Adrenal gland (tissue), 5 donors: ENCODE measurements at regions not wholly inside any gene's neighbourhood (a gene's known extent, or its start where the extent isn't known, plus 50 kb on each side); places are given as distances from the start of the nearest gene placed in this dataset.

ENCODE experiments used
- POLR2A ChIP-seq, 2 donors: fragments of 450-650 bp; IDR thresholded peaks; one replicate each; pipeline ENCODE4 v1.6.1; 2017; ENCODE audit warnings: antibody characterized with exemption in 2 of 2, mild to moderate bottlenecking in 2 of 2, moderate library complexity in 1 of 2
- TF ChIP-seq, protein P1 (sequence below), 6 experiments: fragments of 450-650 bp in 4 of 6; fragments of 200-600 bp in 2 of 6; sonication (generic) in 1 of 6; IDR thresholded peaks; 1 replicate in 5 of 6; 2 replicates in 1 of 6; pipeline versions ENCODE4 v1.5.1 to v1.8.0; 2016 to 2021; ENCODE audit warnings: antibody characterized with exemption in 6 of 6, mild to moderate bottlenecking in 2 of 6, moderate library complexity in 1 of 6
- donor health status: DM: no; HTN: no; CAD: no.

DNA sequence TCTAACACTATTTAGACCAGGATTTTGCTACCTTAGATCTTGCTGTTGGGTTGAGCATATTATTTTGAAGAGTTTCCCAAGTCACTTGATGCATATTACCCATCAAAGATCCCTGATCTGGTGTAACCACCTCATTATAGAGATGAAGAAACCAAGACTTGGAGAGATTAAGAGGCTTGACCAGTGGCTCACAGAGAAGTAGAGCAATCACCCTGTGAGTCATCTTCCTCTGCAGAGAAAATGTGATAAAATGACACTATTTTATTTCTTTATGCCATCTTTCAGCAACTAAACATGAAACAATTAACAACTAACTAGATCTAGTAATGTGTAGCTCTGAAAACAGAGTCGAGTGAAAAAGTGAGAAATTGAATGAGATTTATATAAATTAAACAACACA is 76.1 kb downstream of the KIF4B start:
- TF ChIP-seq, protein P1, sequence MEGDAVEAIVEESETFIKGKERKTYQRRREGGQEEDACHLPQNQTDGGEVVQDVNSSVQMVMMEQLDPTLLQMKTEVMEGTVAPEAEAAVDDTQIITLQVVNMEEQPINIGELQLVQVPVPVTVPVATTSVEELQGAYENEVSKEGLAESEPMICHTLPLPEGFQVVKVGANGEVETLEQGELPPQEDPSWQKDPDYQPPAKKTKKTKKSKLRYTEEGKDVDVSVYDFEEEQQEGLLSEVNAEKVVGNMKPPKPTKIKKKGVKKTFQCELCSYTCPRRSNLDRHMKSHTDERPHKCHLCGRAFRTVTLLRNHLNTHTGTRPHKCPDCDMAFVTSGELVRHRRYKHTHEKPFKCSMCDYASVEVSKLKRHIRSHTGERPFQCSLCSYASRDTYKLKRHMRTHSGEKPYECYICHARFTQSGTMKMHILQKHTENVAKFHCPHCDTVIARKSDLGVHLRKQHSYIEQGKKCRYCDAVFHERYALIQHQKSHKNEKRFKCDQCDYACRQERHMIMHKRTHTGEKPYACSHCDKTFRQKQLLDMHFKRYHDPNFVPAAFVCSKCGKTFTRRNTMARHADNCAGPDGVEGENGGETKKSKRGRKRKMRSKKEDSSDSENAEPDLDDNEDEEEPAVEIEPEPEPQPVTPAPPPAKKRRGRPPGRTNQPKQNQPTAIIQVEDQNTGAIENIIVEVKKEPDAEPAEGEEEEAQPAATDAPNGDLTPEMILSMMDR (IDR thresholded peaks at IDR 0.05) = no peak
- no peak for TF ChIP-seq POLR2A (IDR thresholded peaks at IDR 0.05)
